ENCODE measurements at regions not wholly inside any gene's neighbourhood (a gene's known extent, or its start where the extent isn't known, plus 50 kb on each side); places are given as distances from the start of the nearest gene placed in this dataset.

DNA sequence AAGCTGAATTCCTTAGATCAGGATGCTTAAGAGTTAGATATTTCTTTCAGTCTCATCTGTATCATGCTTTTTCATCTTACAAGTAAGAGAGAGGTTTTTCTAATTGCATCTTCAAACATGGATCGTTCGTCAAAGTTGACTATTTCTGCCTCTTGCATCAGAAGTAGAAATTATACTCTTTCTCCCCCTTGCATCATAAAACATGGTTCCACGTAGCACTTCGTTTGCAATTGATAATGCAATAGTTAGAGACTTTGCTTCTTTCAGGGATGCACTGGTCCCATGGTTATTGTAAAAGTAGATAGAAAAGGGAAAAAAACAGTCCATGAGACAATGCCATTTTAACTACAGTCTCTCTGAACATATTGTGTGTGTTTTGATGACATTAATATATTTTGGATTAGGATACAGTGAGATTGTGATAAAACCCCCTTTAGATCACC is 75.1 kb upstream of the PARD3B start:
- no peak overlapping the region for H2AFZ ChIP-seq (ENCODE audit: low read length)
- H3K18ac ChIP-seq (ENCODE audit: insufficient read length, low read depth, low read length), result no peak overlapping the region
- no peak overlapping the region for H3K56ac ChIP-seq (ENCODE audit: insufficient read length, low read depth, low read length)
- WGBS (ENCODE audit: extremely low coverage, insufficient read length, low lambda C conversion rate), result no CpG with 5 or more reads among the region's 4 CpGs
- H2BK12ac ChIP-seq (ENCODE audit: insufficient read length, low read depth, low read length), result no peak overlapping the region
- H3K79me2 ChIP-seq (ENCODE audit: insufficient read depth, low read length), result no peaks in the 10 kb centered on the region
- H2BK120ac ChIP-seq (ENCODE audit: low read depth, low read length, poor library complexity, severe bottlenecking), result no peak overlapping the region
- H3K9me3 ChIP-seq (ENCODE audit: control insufficient read depth, low read depth, low read length), result no peaks in the 10 kb centered on the region
- no peaks in the 10 kb centered on the region for H3K23me2 ChIP-seq (ENCODE audit: insufficient read length, low read depth, low read length, poor library complexity, severe bottlenecking)
- H4K20me1 ChIP-seq (ENCODE audit: control insufficient read depth, insufficient read depth, insufficient read length), result no peaks in the 10 kb centered on the region
- H3K27me3 ChIP-seq (ENCODE audit: insufficient read depth, low read length), result no peaks in the 10 kb centered on the region
- TF ChIP-seq, protein P1, sequence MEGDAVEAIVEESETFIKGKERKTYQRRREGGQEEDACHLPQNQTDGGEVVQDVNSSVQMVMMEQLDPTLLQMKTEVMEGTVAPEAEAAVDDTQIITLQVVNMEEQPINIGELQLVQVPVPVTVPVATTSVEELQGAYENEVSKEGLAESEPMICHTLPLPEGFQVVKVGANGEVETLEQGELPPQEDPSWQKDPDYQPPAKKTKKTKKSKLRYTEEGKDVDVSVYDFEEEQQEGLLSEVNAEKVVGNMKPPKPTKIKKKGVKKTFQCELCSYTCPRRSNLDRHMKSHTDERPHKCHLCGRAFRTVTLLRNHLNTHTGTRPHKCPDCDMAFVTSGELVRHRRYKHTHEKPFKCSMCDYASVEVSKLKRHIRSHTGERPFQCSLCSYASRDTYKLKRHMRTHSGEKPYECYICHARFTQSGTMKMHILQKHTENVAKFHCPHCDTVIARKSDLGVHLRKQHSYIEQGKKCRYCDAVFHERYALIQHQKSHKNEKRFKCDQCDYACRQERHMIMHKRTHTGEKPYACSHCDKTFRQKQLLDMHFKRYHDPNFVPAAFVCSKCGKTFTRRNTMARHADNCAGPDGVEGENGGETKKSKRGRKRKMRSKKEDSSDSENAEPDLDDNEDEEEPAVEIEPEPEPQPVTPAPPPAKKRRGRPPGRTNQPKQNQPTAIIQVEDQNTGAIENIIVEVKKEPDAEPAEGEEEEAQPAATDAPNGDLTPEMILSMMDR (conservative IDR thresholded peaks at IDR 0.05), result no peak
- H3K79me1 ChIP-seq (ENCODE audit: insufficient read depth, low read depth, low read length, poor library complexity, severe bottlenecking), result no peaks in the 10 kb centered on the region
- peaks cover 0 to 3% of the 10 kb centered on the region in 2 experiments; a peak in 1 of 4 replicates for H3K4me1 Mint-ChIP-seq
- no peak overlapping the region for H4K91ac ChIP-seq (ENCODE audit: insufficient read length, low read depth, low read length)
- peaks cover under 1 to 2% of the 10 kb centered on the region in 2 experiments; a peak in 2 of 5 replicates for H3K9me3 Mint-ChIP-seq
- no peaks in the 10 kb centered on the region for H3K27me3 Mint-ChIP-seq (ENCODE audit: low read depth)
- no peak overlapping the region for H2BK5ac ChIP-seq (ENCODE audit: insufficient read length, low read length)
- H4K8ac ChIP-seq (replicated peaks; ENCODE audit: insufficient read length, low read depth, low read length), result no peak overlapping the region
- no peak overlapping the region for H3K27ac Mint-ChIP-seq
- H2BK20ac ChIP-seq (ENCODE audit: low read depth, low read length, poor library complexity, severe bottlenecking), result no peak overlapping the region
- H3K4me1 ChIP-seq (ENCODE audit: insufficient read depth, low read length), result no peaks in the 10 kb centered on the region
- H3K36me3 Mint-ChIP-seq (ENCODE audit: insufficient read depth in 1 of 3, low read depth in 3 of 3), result no peaks in the 10 kb centered on the region
- H3T11ph ChIP-seq (ENCODE audit: low read length), result no peak overlapping the region
- H3K4ac ChIP-seq (ENCODE audit: low read depth, low read length), result no peak overlapping the region
- no peak overlapping the region for H3K4me2 ChIP-seq (ENCODE audit: insufficient read depth, insufficient read length, low read length)
- no peak overlapping the region for H2AK5ac ChIP-seq (ENCODE audit: insufficient read length, low read length)
- DNase-seq, result no peak
- H3K27ac ChIP-seq (ENCODE audit: insufficient read length, low read depth, low read length), result no peak overlapping the region
- H3K14ac ChIP-seq (ENCODE audit: insufficient read depth, low read length), result no peak overlapping the region
- H4K5ac ChIP-seq (ENCODE audit: insufficient read length, low read depth, low read length), result no peak overlapping the region
- H3K4me3 Mint-ChIP-seq, result no peak overlapping the region
- H3K9ac ChIP-seq (ENCODE audit: extremely low read depth, insufficient read length, low read length), result no peak overlapping the region
- no peak overlapping the region for H2BK15ac ChIP-seq (ENCODE audit: low read depth, low read length)
- H3K23ac ChIP-seq (ENCODE audit: insufficient read length, low read depth, low read length), result no peak overlapping the region

Data from H9 (cell line).